Hematopoietic multipotent progenitor cell treated with erythropoietin and hydrocortisone succinate and interleukin-3 and kit ligand, for 8 days (in vitro differentiated cells): ENCODE measurements at regions not wholly inside any gene's neighbourhood (a gene's known extent, or its start where the extent isn't known, plus 50 kb on each side); places are given as distances from the start of the nearest gene placed in this dataset.

ENCODE experiments used
- DNase-seq: peaks from one replicate; pipeline ENCODE4 v3.0.0-alpha.2; 2015

DNA sequence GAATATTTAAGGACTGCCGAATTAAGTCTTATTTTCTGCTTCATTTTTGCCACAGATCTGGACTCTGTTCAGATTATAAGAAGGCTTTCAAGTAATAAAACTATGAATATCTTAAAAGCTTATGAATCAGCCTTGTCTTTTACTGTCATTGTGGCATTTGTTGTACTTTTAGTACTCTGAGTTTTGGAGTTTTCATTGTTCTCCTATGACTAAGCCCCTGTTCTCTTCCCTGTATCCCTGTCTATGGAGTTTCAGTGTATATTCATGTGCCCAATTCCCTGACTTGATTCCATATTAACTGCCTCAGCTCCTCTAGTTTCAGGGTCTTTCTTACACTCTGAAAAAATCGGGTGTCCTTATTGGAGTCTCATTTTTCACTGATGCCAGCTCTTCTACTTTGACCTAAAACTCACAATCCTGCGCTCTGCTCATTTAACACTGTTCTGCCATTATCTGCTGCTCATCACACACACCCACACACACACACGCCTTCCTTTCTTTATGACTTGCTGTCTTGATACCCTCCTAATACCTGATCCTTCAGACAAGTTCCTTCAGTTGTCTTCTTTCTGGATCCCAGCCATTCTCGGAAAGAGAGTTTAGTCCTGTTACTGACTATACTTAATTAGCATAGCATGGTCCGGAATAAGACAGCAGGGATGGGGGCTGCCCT, 511.8 kb downstream of the CPS1 start:
- no peak for DNase-seq

DNA sequence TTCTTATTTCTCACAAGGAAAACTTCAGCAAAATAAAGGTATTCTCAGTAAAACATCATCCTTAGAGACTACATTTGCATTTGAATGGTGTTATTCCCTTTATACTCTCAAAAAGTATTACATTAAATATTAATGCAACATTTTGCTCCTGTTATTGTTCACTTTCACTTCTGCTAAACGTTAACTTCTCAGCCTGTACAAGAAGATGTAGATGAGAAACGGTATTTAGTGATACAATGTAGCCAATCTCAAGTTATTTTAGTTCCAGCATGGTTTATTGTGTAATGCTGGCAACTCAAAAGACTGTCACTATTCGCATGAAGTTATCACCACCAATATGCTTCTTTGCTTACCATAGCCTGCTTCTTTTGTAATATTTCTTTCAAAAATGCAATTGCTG, 514.1 kb downstream of the CPS1 start:
- no peak for DNase-seq

DNA sequence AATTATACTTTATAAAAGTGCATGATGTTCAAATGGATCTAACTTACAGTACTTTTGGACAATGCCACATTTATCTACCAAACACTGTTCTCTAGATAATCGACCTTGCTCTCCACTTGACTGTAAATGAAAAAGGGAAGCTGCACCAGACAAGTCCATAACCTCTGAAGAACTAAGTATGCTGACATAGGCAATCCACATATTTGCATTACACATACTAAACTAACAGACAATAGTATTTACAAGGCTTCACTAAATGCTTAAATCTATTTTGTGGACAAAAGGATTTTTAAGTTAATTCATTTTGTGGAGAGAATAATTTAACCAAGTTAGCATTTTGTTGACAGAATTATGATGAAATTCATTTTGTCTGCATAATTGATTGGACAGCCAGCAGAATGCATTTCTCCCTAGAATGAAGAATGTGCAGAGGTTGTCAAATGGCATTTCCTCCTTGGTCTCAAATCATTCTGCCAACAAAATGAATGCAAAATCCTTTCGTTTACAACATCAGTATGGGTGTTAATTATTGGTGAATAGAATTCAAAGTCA, 520.9 kb downstream of the CPS1 start:
- no peak for DNase-seq

DNA sequence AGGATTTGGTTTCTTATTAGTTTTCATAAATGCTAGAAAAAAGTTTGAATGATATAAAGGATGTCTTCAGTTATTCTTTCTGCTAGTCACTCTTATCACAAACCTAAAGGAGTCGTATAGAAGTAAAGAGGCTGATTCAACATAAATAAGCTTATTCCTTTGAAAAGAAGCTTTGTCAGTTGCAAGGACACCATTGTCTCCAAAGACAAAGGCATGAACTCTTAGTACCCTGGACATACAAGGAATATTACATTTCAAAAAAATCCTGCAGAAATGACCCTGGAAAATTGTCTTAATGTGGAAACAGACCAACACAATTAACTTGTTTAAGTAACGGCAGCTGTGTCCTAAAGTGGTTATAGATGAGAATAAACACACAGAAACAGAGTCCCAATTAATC, 528.0 kb downstream of the CPS1 start:
- DNase-seq, result no peak

DNA sequence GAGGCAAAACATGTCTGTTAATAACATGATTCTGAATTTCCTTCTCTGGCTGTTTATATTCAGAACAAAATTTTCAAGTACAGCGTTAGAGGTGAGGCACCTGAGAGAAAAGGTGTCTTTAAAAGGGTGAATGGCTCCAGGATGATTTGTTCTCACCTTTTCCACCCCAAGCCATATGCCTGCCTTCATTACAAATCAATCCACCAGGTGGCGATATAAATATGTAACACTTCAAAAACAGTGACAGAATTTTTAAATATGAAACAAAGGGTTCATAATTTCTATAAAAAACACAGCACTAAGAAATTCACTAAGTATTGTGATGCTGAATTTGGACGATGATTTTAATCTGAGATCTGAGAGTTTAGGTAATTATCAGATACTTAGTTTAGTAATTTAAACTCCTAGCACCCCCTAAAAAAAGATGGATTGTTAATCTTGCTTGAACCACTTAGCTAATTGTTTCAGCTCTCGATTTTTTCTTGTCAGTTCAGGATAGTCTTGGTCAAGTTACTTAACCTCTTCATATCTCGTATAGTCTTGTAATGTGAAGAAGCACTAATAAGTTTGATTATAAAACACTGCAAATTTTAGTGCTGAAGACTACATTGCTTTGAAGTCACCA, 528.8 kb downstream of the CPS1 start:
- DNase-seq, result peak; percentile 40

DNA sequence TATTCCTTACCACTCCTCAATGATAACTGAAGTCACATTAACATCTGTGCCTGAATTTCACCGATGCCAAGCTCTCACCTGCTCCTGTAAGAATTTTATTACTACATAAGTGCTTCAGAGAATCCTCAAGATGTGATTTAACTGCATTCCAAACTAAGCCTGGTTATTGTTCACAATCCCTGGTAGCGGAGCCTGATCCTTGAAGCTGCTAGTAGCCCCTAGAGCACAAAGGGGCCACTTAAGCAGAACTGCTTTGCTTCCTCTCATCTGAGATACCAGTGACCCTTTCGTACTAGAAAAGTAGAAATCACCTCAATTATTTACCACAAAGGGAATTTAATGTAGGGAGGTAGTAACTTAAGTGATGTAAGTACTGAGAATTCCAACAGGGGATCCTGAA, 529.6 kb downstream of the CPS1 start:
- no peak for DNase-seq

DNA sequence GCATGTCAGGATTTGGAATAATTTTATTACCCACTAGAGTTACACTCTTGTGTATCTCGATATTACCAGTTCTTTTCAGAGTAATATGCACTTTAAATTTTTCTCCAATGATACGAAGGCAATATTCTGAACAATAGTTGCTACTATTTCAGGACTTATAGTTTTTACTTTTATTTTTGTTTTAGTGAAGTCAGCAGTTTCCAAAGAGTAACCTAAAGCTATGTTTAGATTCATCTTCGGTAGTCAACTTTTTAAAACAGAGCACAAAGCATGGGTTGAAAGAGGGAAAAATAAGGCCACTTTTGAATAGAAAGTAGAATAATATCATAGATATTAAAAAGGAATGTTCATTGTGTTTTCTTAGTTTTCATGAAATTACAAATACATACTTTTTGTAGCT, 532.7 kb downstream of the CPS1 start:
- DNase-seq, result no peak

DNA sequence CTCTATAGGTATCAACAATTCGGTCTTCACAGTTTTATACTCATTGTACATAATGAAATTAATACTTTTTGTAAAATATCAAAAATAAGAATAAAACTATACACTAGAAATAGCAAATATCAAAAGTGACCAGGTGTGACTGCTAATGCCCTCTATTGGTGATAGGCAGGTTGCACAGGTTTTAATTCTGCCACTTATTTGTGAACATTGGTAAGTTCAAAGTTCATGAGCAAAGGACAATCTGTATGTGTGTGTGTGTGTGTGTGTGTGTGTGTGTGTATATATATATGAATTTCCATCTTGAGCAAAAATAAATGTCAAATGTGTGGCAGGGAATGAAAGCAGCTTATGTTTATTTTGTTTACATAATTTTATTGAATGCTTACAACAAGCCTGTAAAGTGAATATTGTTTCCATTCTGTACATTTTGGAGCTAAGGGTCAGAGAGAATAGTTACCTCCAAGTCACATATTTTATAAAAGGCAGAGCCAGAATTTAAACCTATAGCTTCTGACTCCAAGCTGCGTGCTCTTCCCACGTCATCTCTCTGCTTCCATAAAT, 537.4 kb downstream of the CPS1 start:
- DNase-seq, result no peak

DNA sequence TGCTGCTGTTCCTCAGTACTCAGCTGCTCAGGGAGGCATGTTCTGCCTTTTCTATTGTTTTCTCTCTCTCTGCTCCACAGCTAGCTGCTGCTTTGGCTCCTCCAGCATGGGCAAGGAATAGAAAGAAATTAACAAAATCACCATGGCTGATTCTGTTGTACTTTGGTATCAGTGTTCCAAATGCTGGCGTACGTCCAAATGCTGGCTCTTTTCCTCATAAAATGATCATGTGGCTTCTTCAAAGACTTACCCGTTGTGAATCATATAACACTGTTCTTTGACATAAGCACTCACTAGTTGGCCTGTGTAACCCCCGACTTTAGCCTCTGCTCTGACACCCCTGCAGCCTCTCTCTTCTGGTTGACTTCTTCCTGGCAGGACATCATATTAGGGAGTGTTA, 547.6 kb downstream of the CPS1 start:
- DNase-seq, result no peak

DNA sequence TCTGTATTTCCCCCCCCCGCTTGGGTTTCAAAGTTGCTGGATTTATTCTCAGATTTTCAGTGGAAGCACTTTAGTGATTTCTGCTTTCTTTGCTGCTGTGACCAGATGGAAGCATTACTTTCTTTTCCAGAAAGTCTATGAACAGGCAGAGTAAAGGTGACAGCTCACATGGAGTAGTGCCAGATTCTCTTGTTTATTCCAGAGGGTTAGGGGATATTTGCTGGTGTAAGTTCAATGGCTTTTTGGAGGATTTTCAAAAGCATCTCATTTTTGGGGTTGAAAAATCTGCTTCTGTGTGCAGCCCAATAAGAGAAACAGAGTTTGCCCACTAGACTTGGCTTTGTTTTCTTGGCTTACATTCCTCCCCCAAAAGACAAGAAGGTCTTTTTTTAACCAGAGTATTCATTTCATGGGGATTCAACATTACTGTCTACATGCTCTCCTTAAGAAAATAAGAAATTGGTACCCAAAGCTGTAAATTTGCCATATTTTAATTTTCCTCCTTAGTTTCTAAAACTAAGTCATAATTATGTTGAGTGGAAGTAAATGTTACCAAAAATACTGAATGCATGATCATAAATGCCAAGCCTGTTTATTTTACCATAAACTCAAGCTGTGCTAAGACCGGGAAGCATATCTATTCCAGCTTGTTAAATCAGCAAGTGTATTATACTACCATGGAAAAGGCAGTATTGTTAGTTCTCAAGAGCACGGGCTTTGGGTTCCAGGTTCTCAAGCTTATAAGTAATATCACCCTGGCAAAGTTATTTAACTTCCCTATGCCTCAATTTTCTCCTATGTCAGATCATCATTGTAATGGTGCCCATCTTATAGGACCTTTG, 557.2 kb downstream of the CPS1 start:
- no peak for DNase-seq

DNA sequence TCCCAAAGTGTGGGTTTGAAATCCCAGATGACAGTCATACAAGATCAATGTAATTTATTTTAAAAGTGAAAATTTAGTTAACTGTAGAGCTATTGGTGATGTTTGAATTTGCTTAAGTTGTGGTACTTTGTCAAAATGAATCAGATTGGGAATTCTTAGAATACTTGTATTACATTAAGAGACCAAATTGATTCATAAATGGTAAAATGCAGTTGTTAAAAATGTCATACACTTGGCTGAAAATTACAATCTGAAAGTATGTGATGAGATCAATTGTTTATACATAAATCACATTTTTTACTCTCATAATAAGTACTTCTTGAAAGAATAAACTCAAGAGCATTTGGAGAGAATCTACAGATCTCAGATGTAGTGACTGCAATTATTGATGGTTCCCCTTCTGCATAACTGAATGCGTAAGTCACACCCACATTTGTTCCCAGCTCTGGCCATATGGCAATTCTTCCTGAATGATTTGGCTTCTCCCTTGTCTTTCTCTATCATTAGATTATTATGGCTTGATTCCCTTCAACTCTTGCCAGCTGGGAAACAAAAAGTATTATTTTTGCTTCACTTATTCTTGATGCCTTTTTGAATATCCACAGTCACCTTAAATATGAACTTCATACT, 558.5 kb downstream of the CPS1 start:
- no peak for DNase-seq

DNA sequence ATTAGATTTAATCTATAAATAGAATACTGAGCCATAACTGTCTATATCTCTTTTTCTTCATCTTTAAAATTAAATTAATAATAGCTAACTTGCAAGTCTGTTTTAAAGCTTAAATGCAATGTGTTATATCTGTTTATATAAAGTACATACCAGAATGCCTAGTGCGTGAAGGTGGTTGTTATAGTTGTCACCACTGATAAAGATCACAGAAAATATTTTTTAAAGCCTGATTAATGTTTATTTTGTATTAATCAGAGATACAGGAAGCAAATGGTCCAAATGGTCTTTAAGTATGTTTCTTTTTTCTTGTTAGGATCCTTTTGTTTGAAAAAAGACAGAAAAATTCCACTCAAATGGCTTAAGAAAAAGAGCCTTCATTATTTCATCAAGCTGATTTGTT, 560.6 kb downstream of the CPS1 start:
- DNase-seq, result no peak

DNA sequence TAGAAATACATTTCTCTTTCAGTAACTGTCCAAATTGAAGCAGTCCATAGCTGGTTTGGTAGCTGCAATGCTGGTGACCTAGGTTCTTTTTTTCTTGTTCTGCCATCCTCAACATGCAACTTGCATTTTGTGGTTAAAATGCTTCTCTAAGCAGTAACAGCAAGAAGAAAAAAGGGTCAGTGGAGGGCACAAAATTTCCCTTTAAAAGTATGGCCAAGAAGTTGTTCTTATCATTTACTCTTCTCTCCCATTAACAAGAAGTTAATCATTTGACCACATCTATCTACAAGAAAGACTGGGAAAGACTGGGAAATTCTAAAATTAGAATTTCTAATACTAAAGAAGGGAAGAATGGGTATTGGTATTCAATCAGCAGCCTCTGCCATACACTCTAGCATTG, 569.9 kb downstream of the CPS1 start:
- DNase-seq, result no peak

DNA sequence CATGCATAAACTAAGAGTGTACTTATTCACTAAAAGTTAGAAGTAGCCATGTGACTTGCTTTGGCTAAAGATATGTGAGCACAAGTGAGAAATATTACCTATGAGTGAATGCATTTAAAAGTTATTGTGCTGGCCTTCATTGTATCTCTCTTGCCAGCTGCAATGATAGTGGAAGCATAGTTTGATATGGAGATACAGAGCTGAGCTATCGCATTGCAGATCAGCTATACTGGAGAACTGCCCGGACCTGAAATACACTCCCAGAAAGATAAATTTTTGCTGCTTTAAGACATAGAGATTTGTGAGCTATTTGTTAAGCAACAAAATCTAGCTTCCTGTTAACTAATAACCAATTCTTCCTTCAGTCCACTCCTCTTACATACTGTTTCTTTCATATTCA, 571.1 kb downstream of the CPS1 start:
- DNase-seq, result no peak

DNA sequence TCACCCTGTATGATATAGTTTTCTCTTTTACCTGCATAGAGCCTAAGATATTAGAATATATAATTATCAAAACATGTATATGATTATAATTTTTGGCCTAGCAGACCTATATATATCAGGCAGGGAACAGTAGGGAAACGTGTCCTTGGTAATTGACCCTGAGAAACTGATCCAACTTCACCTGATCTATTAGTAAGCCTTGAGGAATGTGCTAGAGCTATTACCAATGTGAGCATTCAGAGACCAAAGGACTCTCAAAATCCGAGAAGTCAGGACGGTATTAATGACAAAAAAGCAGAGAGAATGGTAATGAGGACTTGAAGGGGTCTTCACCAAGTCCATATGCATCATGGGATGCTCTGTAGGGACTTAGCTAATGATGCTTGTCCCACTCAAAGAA, 571.9 kb downstream of the CPS1 start:
- DNase-seq, result no peak

DNA sequence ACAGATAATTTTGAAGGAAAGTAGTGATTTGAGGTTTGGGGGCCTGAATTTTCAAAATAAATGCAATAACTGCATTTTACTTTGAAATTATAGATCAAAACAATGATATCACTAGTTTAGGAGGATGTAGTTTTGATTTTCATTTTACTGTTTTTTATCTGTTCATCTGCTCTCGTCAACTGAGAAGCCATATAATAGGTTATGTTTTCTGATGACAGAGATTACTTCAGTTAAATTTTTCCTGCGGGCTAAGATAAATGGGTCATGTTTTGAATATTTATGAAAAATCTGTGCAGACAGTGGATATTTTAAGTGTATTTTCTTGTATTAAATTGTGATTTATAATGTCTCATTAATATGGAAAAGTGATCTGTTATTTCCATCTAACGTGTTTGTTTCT, 573.4 kb downstream of the CPS1 start:
- DNase-seq, result no peak

DNA sequence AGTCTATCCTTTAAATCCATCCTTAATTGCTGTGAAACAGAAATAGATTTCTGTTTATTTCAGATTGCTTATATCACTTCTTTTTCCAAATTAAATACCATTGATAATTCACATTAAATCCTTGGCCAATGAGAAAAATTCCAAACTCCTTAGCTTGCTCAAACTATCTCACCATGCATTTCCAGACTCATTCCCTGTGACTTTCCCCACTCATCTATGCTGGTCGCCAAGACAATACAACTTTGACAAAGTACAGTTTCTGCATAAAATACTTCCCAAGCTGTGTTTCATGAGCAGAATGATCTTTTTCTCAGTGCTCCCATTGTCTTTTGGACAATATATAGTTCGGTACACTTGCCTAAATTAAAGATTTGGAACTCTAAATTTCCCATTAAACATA, 575.6 kb downstream of the CPS1 start:
- no peak for DNase-seq

DNA sequence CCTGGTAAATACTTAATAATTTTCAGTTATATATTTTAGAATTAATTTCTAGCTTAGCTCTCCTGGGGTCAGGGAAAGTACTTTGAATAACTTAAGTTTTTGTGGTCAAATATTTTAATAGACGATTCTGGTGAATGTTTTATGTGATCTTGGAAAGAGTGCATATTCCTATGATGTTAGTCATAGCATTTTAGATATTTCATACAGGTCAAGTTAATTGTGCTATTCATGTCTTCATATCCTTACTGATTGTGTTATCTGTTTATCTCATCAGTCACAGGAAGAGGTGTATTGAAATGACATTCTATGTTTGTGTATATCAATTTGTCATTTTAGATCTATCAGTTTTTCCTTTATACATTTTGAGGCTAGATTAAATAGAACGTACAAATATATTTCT, 576.2 kb downstream of the CPS1 start:
- no peak for DNase-seq

DNA sequence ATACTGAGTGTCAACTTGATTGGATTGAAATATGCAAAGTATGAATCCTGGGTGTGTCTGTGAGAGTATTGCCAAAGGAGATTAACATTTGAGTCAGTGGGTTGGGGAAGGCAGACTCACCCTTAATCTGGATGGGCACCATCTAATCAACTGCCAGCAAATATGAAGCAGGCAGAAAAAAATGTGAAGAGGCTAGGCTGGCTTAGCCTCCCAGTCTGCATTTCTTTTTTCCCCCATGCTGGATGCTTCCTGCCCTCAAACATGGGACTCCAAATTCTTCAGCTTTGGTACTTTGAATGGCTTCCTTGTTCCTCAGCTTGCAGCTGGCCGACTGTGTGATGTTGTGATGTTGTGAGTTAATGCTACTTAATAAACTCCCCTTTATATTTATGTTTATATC, 577.4 kb downstream of the CPS1 start:
- DNase-seq, result no peak

DNA sequence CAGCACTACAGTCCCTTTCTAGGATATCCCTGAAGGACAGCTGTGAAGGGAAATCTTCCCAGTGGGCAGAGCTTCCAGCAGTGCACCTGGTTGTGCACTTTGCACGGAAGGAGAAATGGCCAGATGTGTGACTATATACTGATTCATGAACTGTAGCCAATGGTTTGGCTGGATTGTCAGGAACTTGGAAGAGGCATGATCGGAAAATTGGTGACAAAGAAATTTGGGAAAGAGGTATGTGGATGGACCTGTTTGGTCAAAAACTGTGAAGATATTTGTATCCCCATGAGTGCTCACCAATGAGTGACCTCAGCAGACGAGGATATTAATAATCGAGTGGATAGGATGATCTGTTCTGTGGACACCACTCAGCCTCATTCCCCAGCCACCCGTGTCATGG, 582.2 kb downstream of the CPS1 start:
- no peak for DNase-seq

DNA sequence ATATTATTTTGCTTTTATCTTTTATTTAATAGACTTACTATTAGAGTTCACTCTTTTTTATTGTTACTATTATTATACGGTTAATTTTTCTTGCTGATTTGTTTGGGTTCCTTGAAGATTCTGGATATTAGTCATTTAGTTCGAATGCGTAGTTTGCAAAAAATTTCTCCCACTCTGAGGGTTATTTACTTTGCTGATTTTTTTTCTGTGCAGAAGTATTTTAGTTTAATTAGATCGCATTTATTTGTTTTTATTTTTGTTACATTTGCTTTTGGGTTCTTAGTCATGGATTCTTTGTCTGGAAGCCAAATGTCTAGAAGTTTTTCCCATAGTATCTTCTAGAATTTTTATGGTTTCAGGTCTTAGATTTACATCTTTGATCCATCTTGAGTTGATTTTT, 585.2 kb downstream of the CPS1 start:
- no peak for DNase-seq

DNA sequence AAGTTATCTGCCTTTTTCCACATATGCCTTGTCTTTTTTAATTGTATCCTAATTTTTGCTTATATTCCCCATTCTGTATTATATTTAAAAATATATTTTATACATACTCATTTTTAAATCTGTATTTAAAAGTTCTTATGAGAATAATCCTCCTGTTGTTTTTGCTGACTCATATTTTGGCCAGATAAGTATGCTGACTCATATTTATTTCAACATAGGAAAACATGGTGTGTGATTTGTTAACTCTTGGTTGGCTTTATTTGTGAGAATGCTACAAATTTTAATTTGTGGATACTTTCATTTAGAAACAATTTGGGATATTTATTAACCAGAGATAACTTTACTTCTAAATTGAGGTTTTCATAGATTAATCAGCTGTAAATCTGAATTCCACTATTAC, 587.7 kb downstream of the CPS1 start:
- no peak for DNase-seq

DNA sequence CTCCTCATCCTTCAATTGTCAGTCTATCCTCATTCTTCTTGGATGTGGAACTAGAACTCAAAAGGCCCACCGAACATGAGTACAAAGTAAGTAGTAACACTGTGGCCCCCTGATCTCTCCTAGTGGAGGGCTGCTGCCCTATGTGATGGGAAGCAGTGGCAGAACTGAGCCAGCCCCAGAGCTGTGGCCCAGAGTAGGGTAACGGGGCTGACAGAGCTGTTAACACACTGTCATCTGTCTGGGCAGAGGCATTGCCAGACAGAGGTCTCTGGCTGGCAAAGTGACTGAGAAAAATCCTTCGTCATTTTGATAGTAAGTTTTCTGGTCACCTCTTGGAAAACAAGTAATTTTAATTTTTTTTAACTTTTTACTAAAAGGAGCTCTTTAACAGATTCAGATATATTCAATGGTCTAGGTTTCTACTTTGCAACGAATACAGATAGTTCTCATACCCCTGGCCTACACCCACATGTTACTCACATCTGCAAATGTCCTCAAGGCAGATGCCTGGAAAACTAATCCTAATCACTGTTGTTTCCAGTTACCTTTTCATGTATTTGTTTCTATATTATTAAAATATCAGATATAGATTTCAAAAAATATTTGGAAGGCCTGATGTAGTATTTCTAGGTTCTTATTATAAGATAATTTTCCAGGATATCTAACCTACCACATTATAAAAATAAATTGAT, 588.7 kb downstream of the CPS1 start:
- no peak for DNase-seq
